ENCODE measurements at regions not wholly inside any gene's neighbourhood (a gene's known extent, or its start where the extent isn't known, plus 50 kb on each side); places are given as distances from the start of the nearest gene placed in this dataset.

GRCh38 chr3:102715030-102715697 is 280.3 kb downstream of the ZPLD1 start (continued):
- TF ChIP-seq GATAD2B (conservative IDR thresholded peaks at IDR 0.05; ENCODE audit: low read depth): no peak; the same call in 1 of the 2 replicates
- TF ChIP-seq CBX5 (IDR thresholded peaks at IDR 0.05; ENCODE audit: low read depth): no peak
- TF ChIP-seq ESRRA (IDR thresholded peaks at IDR 0.05; ENCODE audit: low read length): no peak
- TF ChIP-seq ETV6 (conservative IDR thresholded peaks at IDR 0.05 in 1 of 2, IDR thresholded peaks at IDR 0.05 in 1 of 2; ENCODE audit: borderline replicate concordance in 1 of 2, low read depth in 1 of 2): peak in 1 of 2 experiments; percentile 69; a peak in 1 of 4 replicates
- TF ChIP-seq, protein P1, sequence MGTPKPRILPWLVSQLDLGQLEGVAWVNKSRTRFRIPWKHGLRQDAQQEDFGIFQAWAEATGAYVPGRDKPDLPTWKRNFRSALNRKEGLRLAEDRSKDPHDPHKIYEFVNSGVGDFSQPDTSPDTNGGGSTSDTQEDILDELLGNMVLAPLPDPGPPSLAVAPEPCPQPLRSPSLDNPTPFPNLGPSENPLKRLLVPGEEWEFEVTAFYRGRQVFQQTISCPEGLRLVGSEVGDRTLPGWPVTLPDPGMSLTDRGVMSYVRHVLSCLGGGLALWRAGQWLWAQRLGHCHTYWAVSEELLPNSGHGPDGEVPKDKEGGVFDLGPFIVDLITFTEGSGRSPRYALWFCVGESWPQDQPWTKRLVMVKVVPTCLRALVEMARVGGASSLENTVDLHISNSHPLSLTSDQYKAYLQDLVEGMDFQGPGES (IDR thresholded peaks at IDR 0.05): no peak
- no peak for TF ChIP-seq POLR2AphosphoS5 (IDR thresholded peaks at IDR 0.05; ENCODE audit: low read length)
- no peak for TF ChIP-seq ZNF687 (IDR thresholded peaks at IDR 0.05)
- no peak for TF ChIP-seq LARP7 (IDR thresholded peaks at IDR 0.05)
- no peak; the same call in 1 of the 2 replicates for TF ChIP-seq TCF7 (IDR thresholded peaks at IDR 0.05; ENCODE audit: borderline replicate concordance)
- no peak for TF ChIP-seq STAT3 (IDR thresholded peaks at IDR 0.05; ENCODE audit: low read depth, low read length)
- peak; percentile 26; the same call in 1 of the 2 replicates for TF ChIP-seq BACH1 (IDR thresholded peaks at IDR 0.05; ENCODE audit: borderline replicate concordance)
- TF ChIP-seq SMAD1 (IDR thresholded peaks at IDR 0.05; ENCODE audit: low read depth, partially characterized antibody): no peak
- TF ChIP-seq, protein P2, sequence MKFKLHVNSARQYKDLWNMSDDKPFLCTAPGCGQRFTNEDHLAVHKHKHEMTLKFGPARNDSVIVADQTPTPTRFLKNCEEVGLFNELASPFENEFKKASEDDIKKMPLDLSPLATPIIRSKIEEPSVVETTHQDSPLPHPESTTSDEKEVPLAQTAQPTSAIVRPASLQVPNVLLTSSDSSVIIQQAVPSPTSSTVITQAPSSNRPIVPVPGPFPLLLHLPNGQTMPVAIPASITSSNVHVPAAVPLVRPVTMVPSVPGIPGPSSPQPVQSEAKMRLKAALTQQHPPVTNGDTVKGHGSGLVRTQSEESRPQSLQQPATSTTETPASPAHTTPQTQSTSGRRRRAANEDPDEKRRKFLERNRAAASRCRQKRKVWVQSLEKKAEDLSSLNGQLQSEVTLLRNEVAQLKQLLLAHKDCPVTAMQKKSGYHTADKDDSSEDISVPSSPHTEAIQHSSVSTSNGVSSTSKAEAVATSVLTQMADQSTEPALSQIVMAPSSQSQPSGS (IDR thresholded peaks at IDR 0.05; ENCODE audit: low read length): peak; percentile 67
- TF ChIP-seq PRDM15 (CRISPR knock-in tag; IDR thresholded peaks at IDR 0.05): no peak
- TF ChIP-seq TCF12 (IDR thresholded peaks at IDR 0.05; ENCODE audit: low read depth, low read length): no peak
- peak; percentile 39; the same call in 1 of the 2 replicates for TF ChIP-seq CHD2 (IDR thresholded peaks at IDR 0.05; ENCODE audit: borderline replicate concordance, low read depth, low read length)
- TF ChIP-seq, protein P3, sequence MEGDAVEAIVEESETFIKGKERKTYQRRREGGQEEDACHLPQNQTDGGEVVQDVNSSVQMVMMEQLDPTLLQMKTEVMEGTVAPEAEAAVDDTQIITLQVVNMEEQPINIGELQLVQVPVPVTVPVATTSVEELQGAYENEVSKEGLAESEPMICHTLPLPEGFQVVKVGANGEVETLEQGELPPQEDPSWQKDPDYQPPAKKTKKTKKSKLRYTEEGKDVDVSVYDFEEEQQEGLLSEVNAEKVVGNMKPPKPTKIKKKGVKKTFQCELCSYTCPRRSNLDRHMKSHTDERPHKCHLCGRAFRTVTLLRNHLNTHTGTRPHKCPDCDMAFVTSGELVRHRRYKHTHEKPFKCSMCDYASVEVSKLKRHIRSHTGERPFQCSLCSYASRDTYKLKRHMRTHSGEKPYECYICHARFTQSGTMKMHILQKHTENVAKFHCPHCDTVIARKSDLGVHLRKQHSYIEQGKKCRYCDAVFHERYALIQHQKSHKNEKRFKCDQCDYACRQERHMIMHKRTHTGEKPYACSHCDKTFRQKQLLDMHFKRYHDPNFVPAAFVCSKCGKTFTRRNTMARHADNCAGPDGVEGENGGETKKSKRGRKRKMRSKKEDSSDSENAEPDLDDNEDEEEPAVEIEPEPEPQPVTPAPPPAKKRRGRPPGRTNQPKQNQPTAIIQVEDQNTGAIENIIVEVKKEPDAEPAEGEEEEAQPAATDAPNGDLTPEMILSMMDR (IDR thresholded peaks at IDR 0.05 in 2 of 3, conservative IDR thresholded peaks at IDR 0.05 in 1 of 3; ENCODE audit: control insufficient read depth in 2 of 3, extremely low read depth in 1 of 3, insufficient read depth in 1 of 3, low read depth in 3 of 3, low read length in 3 of 3): no peak
- peak; percentile 95 for TF ChIP-seq JUNB (IDR thresholded peaks at IDR 0.05)
